CD4-positive, alpha-beta memory T cell (primary cell): ENCODE measurements at regions not wholly inside any gene's neighbourhood (a gene's known extent, or its start where the extent isn't known, plus 50 kb on each side); places are given as distances from the start of the nearest gene placed in this dataset.
A peak's percentile ranks its signal among the peaks of the same experiment; 100 is the strongest.

Source experiments
- CTCF ChIA-PET: fragments of 350-600 bp; sonication (Branson Sonifier 250); formaldehyde crosslinking; loops from one replicate; lab custom pipeline; 2021; ENCODE audit warnings: inconsistent platforms; ENCODE audit not compliant: partially characterized antibody; lab: Charles Lee
- POLR2A ChIA-PET: fragments of 350-600 bp; sonication (Branson Sonifier 250); formaldehyde crosslinking; loops from one replicate; lab custom pipeline; 2021; ENCODE audit not compliant: partially characterized antibody; lab: Charles Lee
- DNase-seq, 5 donors: peaks; one replicate each; pipeline versions ENCODE4 v3.0.0 to v3.0.0-alpha.2; 2020 to 2022; ENCODE audit warnings: mixed read lengths in 1 of 5
- H3K27ac ChIP-seq: one replicate; pipeline ENCODE4 v1.7.0; 2013; ENCODE audit warnings: low read depth, low read length
- H3K27me3 ChIP-seq: 2 replicates; pipeline ENCODE4 v1.7.0; 2013; ENCODE audit warnings: mild to moderate bottlenecking, low read length, moderate library complexity; ENCODE audit not compliant: insufficient read depth
- H3K36me3 ChIP-seq: 2 replicates; pipeline ENCODE4 v1.7.0; 2013; ENCODE audit warnings: mild to moderate bottlenecking, low read length, moderate library complexity; ENCODE audit not compliant: insufficient read depth
- H3K4me1 ChIP-seq: 2 replicates; pipeline ENCODE4 v1.7.0; 2013; ENCODE audit warnings: mild to moderate bottlenecking, low read length, moderate library complexity; ENCODE audit not compliant: insufficient read depth
- H3K4me3 ChIP-seq, 2 donors: one replicate each; pipeline ENCODE4 v1.7.0; 2013; ENCODE audit warnings: low read length in 2 of 2, mild to moderate bottlenecking in 1 of 2
- H3K9me3 ChIP-seq, 2 donors: one replicate each; pipeline ENCODE4 v1.7.0; 2013; ENCODE audit warnings: low read length in 2 of 2, control low read depth in 1 of 2; ENCODE audit not compliant: control insufficient read depth in 1 of 2
- H3K27ac Mint-ChIP-seq, 7 donors: one replicate each; pipeline ENCODE4 v1.8.0; 2020 to 2021; ENCODE audit warnings: mixed read lengths in 7 of 7, mild to moderate bottlenecking in 6 of 7, inconsistent platforms in 3 of 7, moderate library complexity in 3 of 7
- H3K27me3 Mint-ChIP-seq, 2 donors: one replicate each; pipeline ENCODE4 v1.8.0; 2020 to 2021; ENCODE audit warnings: mixed read lengths in 2 of 2
- H3K36me3 Mint-ChIP-seq, 2 donors: one replicate each; pipeline ENCODE4 v1.8.0; 2020 to 2021; ENCODE audit warnings: mixed read lengths in 2 of 2, inconsistent platforms in 1 of 2, mild to moderate bottlenecking in 1 of 2
- H3K4me1 Mint-ChIP-seq, 4 donors: one replicate each; pipeline ENCODE4 v1.8.0; 2020 to 2021; ENCODE audit warnings: mixed read lengths in 4 of 4, mild to moderate bottlenecking in 1 of 4
- H3K4me3 Mint-ChIP-seq, 8 donors: one replicate each; pipeline ENCODE4 v1.8.0; 2020 to 2021; ENCODE audit warnings: mixed read lengths in 8 of 8, mild to moderate bottlenecking in 7 of 8, moderate library complexity in 6 of 8, inconsistent platforms in 3 of 8
- H3K9me3 Mint-ChIP-seq, 8 donors: one replicate each; pipeline ENCODE4 v1.8.0; 2020 to 2021; ENCODE audit warnings: mixed read lengths in 8 of 8, mild to moderate bottlenecking in 5 of 8, inconsistent platforms in 3 of 8, moderate library complexity in 1 of 8
- intact Hi-C: fragments of 100-400 bp; cut with micrococcal nuclease; formaldehyde crosslinking; loops from one replicate; pipeline ENCODE4 v1.15.1; 2023

GRCh38 chr10:4029866-4030265 is 244.9 kb upstream of the KLF6 start:
- Mint-ChIP-seq H3K4me3 (no peak overlapping the region), H3K36me3 (no peaks in the 10 kb centered on the region), H3K27me3 (no peaks in the 10 kb centered on the region), H3K9me3 (peaks cover 0 to 3% (median 0%) of the 10 kb centered on the region in 8 donors), H3K27ac (no peak overlapping the region), H3K4me1 (peaks cover 13 to 32% (median 21%) of the 10 kb centered on the region in 4 donors)
- intact Hi-C loops: no loop called here
- H3K4me3 ChIP-seq: no peak overlapping the region
- no peaks in the 10 kb centered on the region for H3K36me3 ChIP-seq
- H3K27ac ChIP-seq: no peak overlapping the region
- ChIA-PET CTCF (no interaction called here), POLR2A (no interaction called here)
- DNase-seq: no peak
- peaks cover 18% of the 10 kb centered on the region for H3K4me1 ChIP-seq
- H3K9me3 ChIP-seq: no peaks in the 10 kb centered on the region
- H3K27me3 ChIP-seq: no peaks in the 10 kb centered on the region

- H3K27me3 Mint-ChIP-seq: no peaks in the 10 kb centered on the region
- no peak overlapping the region for H3K4me3 Mint-ChIP-seq
- no peak overlapping the region for H3K4me3 ChIP-seq
- H3K27ac Mint-ChIP-seq: no peak overlapping the region
- H3K4me1 Mint-ChIP-seq: peaks cover 9 to 26% (median 14%) of the 10 kb centered on the region in 4 donors
- H3K36me3 Mint-ChIP-seq: no peaks in the 10 kb centered on the region
- peaks cover 11% of the 10 kb centered on the region for H3K4me1 ChIP-seq
- H3K9me3 ChIP-seq: no peaks in the 10 kb centered on the region
- peaks cover 0 to 3% (median 0%) of the 10 kb centered on the region in 8 donors for H3K9me3 Mint-ChIP-seq
- ChIA-PET POLR2A (no interaction called here), CTCF (no interaction called here)
- no peak overlapping the region for H3K27ac ChIP-seq
- no peaks in the 10 kb centered on the region for H3K36me3 ChIP-seq
- no peak for DNase-seq
- intact Hi-C loops: no loop called here
- H3K27me3 ChIP-seq: no peaks in the 10 kb centered on the region
These were observed 244.0 kb upstream of the KLF6 start for GRCh38 chr10:4028854-4029583.

GRCh38 chr10:4028027-4028471 is 243.0 kb upstream of the KLF6 start:
- ChIA-PET CTCF (no interaction called here), POLR2A (no interaction called here)
- Histone ChIP-seq H3K27me3 (no peaks in the 10 kb centered on the region), H3K4me1 (peaks cover 1% of the 10 kb centered on the region), H3K4me3 (no peak overlapping the region), H3K9me3 (no peaks in the 10 kb centered on the region), H3K27ac (no peak overlapping the region), H3K36me3 (no peaks in the 10 kb centered on the region)
- intact Hi-C loops: no loop called here
- peaks cover 4 to 16% (median 6%) of the 10 kb centered on the region in 4 donors for H3K4me1 Mint-ChIP-seq
- no peaks in the 10 kb centered on the region for H3K27me3 Mint-ChIP-seq
- H3K9me3 Mint-ChIP-seq: peaks cover 0 to 3% (median 0%) of the 10 kb centered on the region in 8 donors
- no peak for DNase-seq
- H3K4me3 Mint-ChIP-seq: no peak overlapping the region
- H3K27ac Mint-ChIP-seq: no peak overlapping the region
- no peaks in the 10 kb centered on the region for H3K36me3 Mint-ChIP-seq

- H3K4me1 Mint-ChIP-seq: peaks cover 0 to 21% (median 8%) of the 10 kb centered on the region in 4 donors
- Histone ChIP-seq H3K36me3 (no peaks in the 10 kb centered on the region), H3K27ac (no peak overlapping the region), H3K27me3 (no peaks in the 10 kb centered on the region), H3K9me3 (no peaks in the 10 kb centered on the region), H3K4me1 (no peaks in the 10 kb centered on the region), H3K4me3 (no peak overlapping the region)
- ChIA-PET POLR2A (no interaction called here), CTCF (no interaction called here)
- peaks cover 0 to 3% (median 0%) of the 10 kb centered on the region in 8 donors for H3K9me3 Mint-ChIP-seq
- DNase-seq: no peak
- peaks cover 0 to 4% of the 10 kb centered on the region in 2 donors for H3K36me3 Mint-ChIP-seq
- intact Hi-C loops: no loop called here
- no peak overlapping the region for H3K4me3 Mint-ChIP-seq
- peak overlapping the region in 1 of 7 donors; percentile 3 for H3K27ac Mint-ChIP-seq
- no peaks in the 10 kb centered on the region for H3K27me3 Mint-ChIP-seq
These were observed 240.3 kb upstream of the KLF6 start for GRCh38 chr10:4025339-4025738.

GRCh38 chr10:4024516-4025245 is 239.7 kb upstream of the KLF6 start:
- Mint-ChIP-seq H3K27ac (peak overlapping the region in 1 of 7 donors; percentile 3), H3K27me3 (no peaks in the 10 kb centered on the region), H3K9me3 (peaks cover 0 to 3% (median 0%) of the 10 kb centered on the region in 8 donors), H3K4me1 (peaks cover 0 to 21% (median 8%) of the 10 kb centered on the region in 4 donors), H3K36me3 (peaks cover 0 to 4% of the 10 kb centered on the region in 2 donors), H3K4me3 (no peak overlapping the region)
- DNase-seq: no peak
- no peak overlapping the region for H3K4me3 ChIP-seq
- ChIA-PET CTCF (no interaction called here), POLR2A (no interaction called here)
- H3K36me3 ChIP-seq: no peaks in the 10 kb centered on the region
- H3K9me3 ChIP-seq: no peaks in the 10 kb centered on the region
- no peaks in the 10 kb centered on the region for H3K4me1 ChIP-seq
- no peak overlapping the region for H3K27ac ChIP-seq
- intact Hi-C loops: no loop called here
- no peaks in the 10 kb centered on the region for H3K27me3 ChIP-seq

GRCh38 chr10:4024027-4024426 is 239.0 kb upstream of the KLF6 start:
- peaks cover 0 to 21% (median 8%) of the 10 kb centered on the region in 4 donors for H3K4me1 Mint-ChIP-seq
- H3K27me3 ChIP-seq: no peaks in the 10 kb centered on the region
- POLR2A ChIA-PET: no interaction called here
- H3K27ac Mint-ChIP-seq: no peak overlapping the region
- H3K27ac ChIP-seq: no peak overlapping the region
- no peak overlapping the region for H3K4me3 ChIP-seq
- intact Hi-C loops: no loop called here
- H3K27me3 Mint-ChIP-seq: no peaks in the 10 kb centered on the region
- DNase-seq: no peak
- H3K4me3 Mint-ChIP-seq: no peak overlapping the region
- CTCF ChIA-PET: no interaction called here
- H3K36me3 Mint-ChIP-seq: peaks cover 0 to 4% of the 10 kb centered on the region in 2 donors
- peaks cover 0 to 3% (median 0%) of the 10 kb centered on the region in 8 donors for H3K9me3 Mint-ChIP-seq
- no peaks in the 10 kb centered on the region for H3K9me3 ChIP-seq
- no peaks in the 10 kb centered on the region for H3K36me3 ChIP-seq
- no peaks in the 10 kb centered on the region for H3K4me1 ChIP-seq

GRCh38 chr10:4022473-4022872 is 237.5 kb upstream of the KLF6 start:
- intact Hi-C loops: no loop called here
- ChIA-PET POLR2A (no interaction called here), CTCF (no interaction called here)
- H3K4me3 Mint-ChIP-seq: no peak overlapping the region
- no peak overlapping the region for H3K27ac Mint-ChIP-seq
- Histone ChIP-seq H3K27me3 (no peaks in the 10 kb centered on the region), H3K36me3 (no peaks in the 10 kb centered on the region), H3K4me1 (no peaks in the 10 kb centered on the region), H3K27ac (no peak overlapping the region), H3K4me3 (no peak overlapping the region), H3K9me3 (no peaks in the 10 kb centered on the region)
- no peak for DNase-seq
- H3K27me3 Mint-ChIP-seq: no peaks in the 10 kb centered on the region
- H3K9me3 Mint-ChIP-seq: peaks cover 0 to 3% (median 0%) of the 10 kb centered on the region in 8 donors
- H3K36me3 Mint-ChIP-seq: peaks cover 0 to 4% of the 10 kb centered on the region in 2 donors
- peaks cover 10 to 21% (median 12%) of the 10 kb centered on the region in 4 donors for H3K4me1 Mint-ChIP-seq
